ENCODE measurements at regions not wholly inside any gene's neighbourhood (a gene's known extent, or its start where the extent isn't known, plus 50 kb on each side); places are given as distances from the start of the nearest gene placed in this dataset.

- no peak for DNase-seq (ENCODE audit: low read depth in 3 of 3)
Observed at GRCh38 chr2:37865640-37866039, 59.4 kb upstream of the RMDN2 start.

- DNase-seq (ENCODE audit: low read depth in 3 of 3) = no peak
Observed at GRCh38 chr2:37866171-37866934, 58.7 kb upstream of the RMDN2 start.

GRCh38 chr2:37867166-37867565 is 57.9 kb upstream of the RMDN2 start:
- DNase-seq (ENCODE audit: low read depth in 3 of 3) = no peak

GRCh38 chr2:37868866-37869265 is 56.2 kb upstream of the RMDN2 start:
- DNase-seq (ENCODE audit: low read depth in 3 of 3) = no peak

- DNase-seq (ENCODE audit: low read depth in 3 of 3) = no peak
Observed at GRCh38 chr2:37869304-37869703, 55.8 kb upstream of the RMDN2 start.

- DNase-seq (ENCODE audit: low read depth in 3 of 3) = no peak
Observed at GRCh38 chr2:37869771-37870170, 55.3 kb upstream of the RMDN2 start.

GRCh38 chr2:37870829-37871228 is 54.3 kb upstream of the RMDN2 start:
- DNase-seq (ENCODE audit: low read depth in 3 of 3) = no peak

GRCh38 chr2:37871456-37872191 is 53.5 kb upstream of the RMDN2 start:
- DNase-seq (ENCODE audit: low read depth in 3 of 3) = no peak

- DNase-seq (ENCODE audit: low read depth in 3 of 3) = no peak
Observed at GRCh38 chr2:37872192-37872750, 52.8 kb upstream of the RMDN2 start.

GRCh38 chr2:37873229-37873628 is 51.9 kb upstream of the RMDN2 start:
- no peak for DNase-seq (ENCODE audit: low read depth in 3 of 3)

- no peak for DNase-seq (ENCODE audit: low read depth in 3 of 3)
Observed at GRCh38 chr2:37873749-37874330, 51.2 kb upstream of the RMDN2 start.

GRCh38 chr2:37874470-37874869 is 50.6 kb upstream of the RMDN2 start:
- DNase-seq (ENCODE audit: low read depth in 3 of 3) = no peak
